Coronary artery (tissue), 2 donors: ENCODE measurements at regions not wholly inside any gene's neighbourhood (a gene's known extent, or its start where the extent isn't known, plus 50 kb on each side); places are given as distances from the start of the nearest gene placed in this dataset.

Source experiments
- DNase-seq: peaks from one replicate; pipeline ENCODE4 v3.0.0-alpha.2; 2017; ENCODE audit warnings: low spot score
- H3K27ac ChIP-seq, 2 donors: fragments of 200-600 bp; sonication (generic); one replicate each; pipeline ENCODE4 v1.5.1; 2016 to 2019
- H3K4me3 ChIP-seq: fragments of 200-600 bp; sonication (generic); 2 replicates; pipeline ENCODE4 v1.5.1; 2016; ENCODE audit warnings: mild to moderate bottlenecking, moderate library complexity
- CTCF ChIP-seq: fragments of 200-600 bp; sonication (generic); IDR thresholded peaks from one replicate; pipeline ENCODE4 v1.5.1; 2019; ENCODE audit warnings: antibody characterized with exemption

GRCh38 chr15:39444735-39445470, 136.0 kb upstream of the THBS1 start:
- DNase-seq, result no peak
- H3K4me3 ChIP-seq, result no peak overlapping the region
- no peak for TF ChIP-seq CTCF
- H3K27ac ChIP-seq, result no peak overlapping the region

GRCh38 chr15:39445931-39446330, 134.9 kb upstream of the THBS1 start:
- Histone ChIP-seq H3K4me3 (no peak overlapping the region), H3K27ac (no peak overlapping the region)
- DNase-seq, result no peak
- no peak for TF ChIP-seq CTCF

GRCh38 chr15:39447346-39447745, 133.5 kb upstream of the THBS1 start:
- no peak overlapping the region for H3K27ac ChIP-seq
- no peak overlapping the region for H3K4me3 ChIP-seq
- no peak for TF ChIP-seq CTCF
- no peak for DNase-seq

- no peak for TF ChIP-seq CTCF
- Histone ChIP-seq H3K27ac (no peak overlapping the region), H3K4me3 (no peak overlapping the region)
- no peak for DNase-seq
Measured at GRCh38 chr15:39447881-39448280, 133.0 kb upstream of the THBS1 start.

GRCh38 chr15:39448409-39448808, 132.5 kb upstream of the THBS1 start:
- no peak overlapping the region for H3K4me3 ChIP-seq
- no peak for DNase-seq
- no peak overlapping the region for H3K27ac ChIP-seq
- no peak for TF ChIP-seq CTCF

- DNase-seq, result no peak
- no peak for TF ChIP-seq CTCF
Measured at GRCh38 chr15:39451121-39451688, 129.7 kb upstream of the THBS1 start.

GRCh38 chr15:39451871-39452270, 129.0 kb upstream of the THBS1 start:
- DNase-seq, result no peak
- no peak for TF ChIP-seq CTCF
- Histone ChIP-seq H3K4me3 (no peak overlapping the region), H3K27ac (no peak overlapping the region)

More at GRCh38 chr15:39451121-39451688, 129.7 kb upstream of the THBS1 start:
- H3K4me3 ChIP-seq, result no peak overlapping the region
- H3K27ac ChIP-seq, result no peak overlapping the region
